ENCODE measurements at regions not wholly inside any gene's neighbourhood (a gene's known extent, or its start where the extent isn't known, plus 50 kb on each side); places are given as distances from the start of the nearest gene placed in this dataset.

DNA sequence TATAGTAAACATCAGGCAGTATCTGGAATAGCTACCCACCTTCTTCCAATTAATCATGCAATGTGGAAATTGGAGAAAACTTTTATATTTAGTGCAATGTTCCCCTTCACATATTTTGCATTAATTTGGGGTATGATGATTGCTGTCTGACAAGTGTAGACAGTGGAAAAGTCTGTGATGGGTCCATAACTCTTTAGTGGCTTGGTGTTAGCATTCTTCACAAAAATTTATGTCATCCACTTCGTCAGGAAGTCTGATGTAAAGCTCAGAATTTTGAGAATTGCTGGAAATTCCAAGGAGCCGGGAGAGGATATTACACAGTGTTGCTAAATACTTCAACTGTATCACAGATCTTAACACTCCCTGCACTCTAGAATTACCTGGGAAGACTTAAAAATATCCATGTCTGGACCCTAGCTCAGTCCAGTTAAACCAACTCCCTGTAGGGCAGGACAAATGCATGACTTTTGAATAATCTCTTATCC lies 549.7 kb upstream of the PLXNA2 start:
- Histone ChIP-seq H3K36me3 (ENCODE audit: control insufficient read depth in 2 of 2, insufficient read depth in 1 of 2, low read length in 2 of 2) (no peaks in the 10 kb centered on the region), H3K4me1 (ENCODE audit: control insufficient read depth, insufficient read depth, low read length) (no peaks in the 10 kb centered on the region), H3K4me3 (ENCODE audit: low read depth, low read length) (no peak overlapping the region), H3K27ac (ENCODE audit: extremely low read depth, low read depth, low read length) (no peak overlapping the region), H3K9me3 (ENCODE audit: control insufficient read depth, insufficient read depth, low read depth, low read length) (no peaks in the 10 kb centered on the region)
- CTCF ChIA-PET, result no interaction called here
- TF ChIP-seq WT1 (tag by site-specific recombination; IDR thresholded peaks at IDR 0.05), result no peak
- TF ChIP-seq, protein P1, sequence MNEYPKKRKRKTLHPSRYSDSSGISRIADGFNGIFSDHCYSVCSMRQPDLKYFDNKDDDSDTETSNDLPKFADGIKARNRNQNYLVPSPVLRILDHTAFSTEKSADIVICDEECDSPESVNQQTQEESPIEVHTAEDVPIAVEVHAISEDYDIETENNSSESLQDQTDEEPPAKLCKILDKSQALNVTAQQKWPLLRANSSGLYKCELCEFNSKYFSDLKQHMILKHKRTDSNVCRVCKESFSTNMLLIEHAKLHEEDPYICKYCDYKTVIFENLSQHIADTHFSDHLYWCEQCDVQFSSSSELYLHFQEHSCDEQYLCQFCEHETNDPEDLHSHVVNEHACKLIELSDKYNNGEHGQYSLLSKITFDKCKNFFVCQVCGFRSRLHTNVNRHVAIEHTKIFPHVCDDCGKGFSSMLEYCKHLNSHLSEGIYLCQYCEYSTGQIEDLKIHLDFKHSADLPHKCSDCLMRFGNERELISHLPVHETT (tag by site-specific recombination; IDR thresholded peaks at IDR 0.05), result no peak
- no peak for TF ChIP-seq ZNF398 (tag by site-specific recombination; IDR thresholded peaks at IDR 0.05)
- TF ChIP-seq ZNF24 (tag by site-specific recombination; IDR thresholded peaks at IDR 0.05), result no peak
- TF ChIP-seq, protein P2, sequence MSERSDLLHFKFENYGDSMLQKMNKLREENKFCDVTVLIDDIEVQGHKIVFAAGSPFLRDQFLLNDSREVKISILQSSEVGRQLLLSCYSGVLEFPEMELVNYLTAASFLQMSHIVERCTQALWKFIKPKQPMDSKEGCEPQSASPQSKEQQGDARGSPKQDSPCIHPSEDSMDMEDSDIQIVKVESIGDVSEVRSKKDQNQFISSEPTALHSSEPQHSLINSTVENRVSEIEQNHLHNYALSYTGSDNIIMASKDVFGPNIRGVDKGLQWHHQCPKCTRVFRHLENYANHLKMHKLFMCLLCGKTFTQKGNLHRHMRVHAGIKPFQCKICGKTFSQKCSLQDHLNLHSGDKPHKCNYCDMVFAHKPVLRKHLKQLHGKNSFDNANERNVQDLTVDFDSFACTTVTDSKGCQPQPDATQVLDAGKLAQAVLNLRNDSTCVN (tag by site-specific recombination; optimal IDR thresholded peaks at IDR 0.05), result no peak
- TF ChIP-seq ZNF837 (tag by site-specific recombination; IDR thresholded peaks at IDR 0.05), result no peak
- no peak for TF ChIP-seq ZNF132 (tag by site-specific recombination; IDR thresholded peaks at IDR 0.05; ENCODE audit: borderline replicate concordance)
- TF ChIP-seq ZNF514 (tag by site-specific recombination; IDR thresholded peaks at IDR 0.05), result no peak
- TF ChIP-seq, protein P3, sequence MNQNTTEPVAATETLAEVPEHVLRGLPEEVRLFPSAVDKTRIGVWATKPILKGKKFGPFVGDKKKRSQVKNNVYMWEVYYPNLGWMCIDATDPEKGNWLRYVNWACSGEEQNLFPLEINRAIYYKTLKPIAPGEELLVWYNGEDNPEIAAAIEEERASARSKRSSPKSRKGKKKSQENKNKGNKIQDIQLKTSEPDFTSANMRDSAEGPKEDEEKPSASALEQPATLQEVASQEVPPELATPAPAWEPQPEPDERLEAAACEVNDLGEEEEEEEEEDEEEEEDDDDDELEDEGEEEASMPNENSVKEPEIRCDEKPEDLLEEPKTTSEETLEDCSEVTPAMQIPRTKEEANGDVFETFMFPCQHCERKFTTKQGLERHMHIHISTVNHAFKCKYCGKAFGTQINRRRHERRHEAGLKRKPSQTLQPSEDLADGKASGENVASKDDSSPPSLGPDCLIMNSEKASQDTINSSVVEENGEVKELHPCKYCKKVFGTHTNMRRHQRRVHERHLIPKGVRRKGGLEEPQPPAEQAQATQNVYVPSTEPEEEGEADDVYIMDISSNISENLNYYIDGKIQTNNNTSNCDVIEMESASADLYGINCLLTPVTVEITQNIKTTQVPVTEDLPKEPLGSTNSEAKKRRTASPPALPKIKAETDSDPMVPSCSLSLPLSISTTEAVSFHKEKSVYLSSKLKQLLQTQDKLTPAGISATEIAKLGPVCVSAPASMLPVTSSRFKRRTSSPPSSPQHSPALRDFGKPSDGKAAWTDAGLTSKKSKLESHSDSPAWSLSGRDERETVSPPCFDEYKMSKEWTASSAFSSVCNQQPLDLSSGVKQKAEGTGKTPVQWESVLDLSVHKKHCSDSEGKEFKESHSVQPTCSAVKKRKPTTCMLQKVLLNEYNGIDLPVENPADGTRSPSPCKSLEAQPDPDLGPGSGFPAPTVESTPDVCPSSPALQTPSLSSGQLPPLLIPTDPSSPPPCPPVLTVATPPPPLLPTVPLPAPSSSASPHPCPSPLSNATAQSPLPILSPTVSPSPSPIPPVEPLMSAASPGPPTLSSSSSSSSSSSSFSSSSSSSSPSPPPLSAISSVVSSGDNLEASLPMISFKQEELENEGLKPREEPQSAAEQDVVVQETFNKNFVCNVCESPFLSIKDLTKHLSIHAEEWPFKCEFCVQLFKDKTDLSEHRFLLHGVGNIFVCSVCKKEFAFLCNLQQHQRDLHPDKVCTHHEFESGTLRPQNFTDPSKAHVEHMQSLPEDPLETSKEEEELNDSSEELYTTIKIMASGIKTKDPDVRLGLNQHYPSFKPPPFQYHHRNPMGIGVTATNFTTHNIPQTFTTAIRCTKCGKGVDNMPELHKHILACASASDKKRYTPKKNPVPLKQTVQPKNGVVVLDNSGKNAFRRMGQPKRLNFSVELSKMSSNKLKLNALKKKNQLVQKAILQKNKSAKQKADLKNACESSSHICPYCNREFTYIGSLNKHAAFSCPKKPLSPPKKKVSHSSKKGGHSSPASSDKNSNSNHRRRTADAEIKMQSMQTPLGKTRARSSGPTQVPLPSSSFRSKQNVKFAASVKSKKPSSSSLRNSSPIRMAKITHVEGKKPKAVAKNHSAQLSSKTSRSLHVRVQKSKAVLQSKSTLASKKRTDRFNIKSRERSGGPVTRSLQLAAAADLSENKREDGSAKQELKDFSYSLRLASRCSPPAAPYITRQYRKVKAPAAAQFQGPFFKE (tag by site-specific recombination; IDR thresholded peaks at IDR 0.05; ENCODE audit: borderline replicate concordance), result no peak
- TF ChIP-seq, protein P4, sequence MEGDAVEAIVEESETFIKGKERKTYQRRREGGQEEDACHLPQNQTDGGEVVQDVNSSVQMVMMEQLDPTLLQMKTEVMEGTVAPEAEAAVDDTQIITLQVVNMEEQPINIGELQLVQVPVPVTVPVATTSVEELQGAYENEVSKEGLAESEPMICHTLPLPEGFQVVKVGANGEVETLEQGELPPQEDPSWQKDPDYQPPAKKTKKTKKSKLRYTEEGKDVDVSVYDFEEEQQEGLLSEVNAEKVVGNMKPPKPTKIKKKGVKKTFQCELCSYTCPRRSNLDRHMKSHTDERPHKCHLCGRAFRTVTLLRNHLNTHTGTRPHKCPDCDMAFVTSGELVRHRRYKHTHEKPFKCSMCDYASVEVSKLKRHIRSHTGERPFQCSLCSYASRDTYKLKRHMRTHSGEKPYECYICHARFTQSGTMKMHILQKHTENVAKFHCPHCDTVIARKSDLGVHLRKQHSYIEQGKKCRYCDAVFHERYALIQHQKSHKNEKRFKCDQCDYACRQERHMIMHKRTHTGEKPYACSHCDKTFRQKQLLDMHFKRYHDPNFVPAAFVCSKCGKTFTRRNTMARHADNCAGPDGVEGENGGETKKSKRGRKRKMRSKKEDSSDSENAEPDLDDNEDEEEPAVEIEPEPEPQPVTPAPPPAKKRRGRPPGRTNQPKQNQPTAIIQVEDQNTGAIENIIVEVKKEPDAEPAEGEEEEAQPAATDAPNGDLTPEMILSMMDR (tag by site-specific recombination; IDR thresholded peaks at IDR 0.05), result no peak
- no peak for TF ChIP-seq ZNF707 (tag by site-specific recombination; IDR thresholded peaks at IDR 0.05)
- TF ChIP-seq ZNF157 (tag by site-specific recombination; IDR thresholded peaks at IDR 0.05), result no peak
- TF ChIP-seq, protein P5, sequence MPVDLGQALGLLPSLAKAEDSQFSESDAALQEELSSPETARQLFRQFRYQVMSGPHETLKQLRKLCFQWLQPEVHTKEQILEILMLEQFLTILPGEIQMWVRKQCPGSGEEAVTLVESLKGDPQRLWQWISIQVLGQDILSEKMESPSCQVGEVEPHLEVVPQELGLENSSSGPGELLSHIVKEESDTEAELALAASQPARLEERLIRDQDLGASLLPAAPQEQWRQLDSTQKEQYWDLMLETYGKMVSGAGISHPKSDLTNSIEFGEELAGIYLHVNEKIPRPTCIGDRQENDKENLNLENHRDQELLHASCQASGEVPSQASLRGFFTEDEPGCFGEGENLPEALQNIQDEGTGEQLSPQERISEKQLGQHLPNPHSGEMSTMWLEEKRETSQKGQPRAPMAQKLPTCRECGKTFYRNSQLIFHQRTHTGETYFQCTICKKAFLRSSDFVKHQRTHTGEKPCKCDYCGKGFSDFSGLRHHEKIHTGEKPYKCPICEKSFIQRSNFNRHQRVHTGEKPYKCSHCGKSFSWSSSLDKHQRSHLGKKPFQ (tag by site-specific recombination; IDR thresholded peaks at IDR 0.05), result no peak
- no peak for TF ChIP-seq MZF1 (tag by site-specific recombination; IDR thresholded peaks at IDR 0.05; ENCODE audit: borderline replicate concordance)
- POLR2A ChIA-PET, result no interaction called here
